GM10266 (cell line): ENCODE measurements at regions not wholly inside any gene's neighbourhood (a gene's known extent, or its start where the extent isn't known, plus 50 kb on each side); places are given as distances from the start of the nearest gene placed in this dataset.

ENCODE experiments used
- DNase-seq: peaks from one replicate; pipeline ENCODE4 v3.0.0; 2012; ENCODE audit errors: extremely low spot score
- TF ChIP-seq, protein P1 (sequence below): IDR thresholded peaks from 2 replicates; pipeline ENCODE4 v1.5.1; 2012; ENCODE audit warnings: mild to moderate bottlenecking, low read depth; ENCODE audit not compliant: control insufficient read depth, insufficient read depth; ENCODE audit errors: missing control alignments

DNA sequence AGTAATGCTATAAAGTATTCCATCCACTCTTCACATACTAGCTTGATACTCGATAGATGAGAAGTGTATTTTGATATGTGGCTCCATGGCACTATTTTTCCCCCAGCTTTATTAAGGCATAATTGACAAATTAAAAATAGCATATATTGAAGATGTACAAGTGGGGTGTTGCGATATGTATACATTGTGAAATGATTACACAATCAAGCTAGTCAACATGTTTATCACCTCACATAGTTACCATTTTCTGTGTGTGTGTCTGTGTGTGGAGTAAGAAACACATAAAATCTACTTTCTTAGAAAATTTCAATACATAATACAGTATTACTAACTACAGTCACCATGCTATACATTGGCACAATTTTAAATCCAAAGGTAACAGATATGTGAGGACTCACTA is 82.5 kb upstream of the MYT1L start:
- no peak for DNase-seq
- TF ChIP-seq, protein P1, sequence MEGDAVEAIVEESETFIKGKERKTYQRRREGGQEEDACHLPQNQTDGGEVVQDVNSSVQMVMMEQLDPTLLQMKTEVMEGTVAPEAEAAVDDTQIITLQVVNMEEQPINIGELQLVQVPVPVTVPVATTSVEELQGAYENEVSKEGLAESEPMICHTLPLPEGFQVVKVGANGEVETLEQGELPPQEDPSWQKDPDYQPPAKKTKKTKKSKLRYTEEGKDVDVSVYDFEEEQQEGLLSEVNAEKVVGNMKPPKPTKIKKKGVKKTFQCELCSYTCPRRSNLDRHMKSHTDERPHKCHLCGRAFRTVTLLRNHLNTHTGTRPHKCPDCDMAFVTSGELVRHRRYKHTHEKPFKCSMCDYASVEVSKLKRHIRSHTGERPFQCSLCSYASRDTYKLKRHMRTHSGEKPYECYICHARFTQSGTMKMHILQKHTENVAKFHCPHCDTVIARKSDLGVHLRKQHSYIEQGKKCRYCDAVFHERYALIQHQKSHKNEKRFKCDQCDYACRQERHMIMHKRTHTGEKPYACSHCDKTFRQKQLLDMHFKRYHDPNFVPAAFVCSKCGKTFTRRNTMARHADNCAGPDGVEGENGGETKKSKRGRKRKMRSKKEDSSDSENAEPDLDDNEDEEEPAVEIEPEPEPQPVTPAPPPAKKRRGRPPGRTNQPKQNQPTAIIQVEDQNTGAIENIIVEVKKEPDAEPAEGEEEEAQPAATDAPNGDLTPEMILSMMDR = no peak

DNA sequence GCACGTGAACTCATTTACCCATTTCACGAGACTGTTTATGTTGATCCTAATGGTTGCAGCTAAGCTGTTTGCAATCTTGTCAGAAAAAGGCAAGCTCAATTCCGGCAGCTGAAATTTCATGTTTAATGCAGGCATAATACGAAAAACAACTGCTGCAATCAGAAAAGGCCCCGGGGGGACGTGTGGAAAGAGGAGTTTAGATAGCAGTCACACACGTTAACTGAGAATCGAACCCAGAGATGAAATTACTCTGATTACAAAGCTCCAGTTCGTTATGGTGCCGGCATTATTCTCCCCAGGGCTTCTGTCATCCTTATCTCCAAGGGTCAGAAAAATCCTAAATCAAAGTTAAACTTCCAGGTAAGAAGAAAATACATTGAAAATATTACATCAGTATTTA is 79.9 kb upstream of the MYT1L start:
- no peak for DNase-seq

GRCh38 chr2:2409481-2409880 is 78.4 kb upstream of the MYT1L start:
- TF ChIP-seq, protein P1 = no peak
- no peak for DNase-seq

More for the DNA sequence above, 79.9 kb upstream of the MYT1L start:
- TF ChIP-seq, protein P1 = no peak

DNA sequence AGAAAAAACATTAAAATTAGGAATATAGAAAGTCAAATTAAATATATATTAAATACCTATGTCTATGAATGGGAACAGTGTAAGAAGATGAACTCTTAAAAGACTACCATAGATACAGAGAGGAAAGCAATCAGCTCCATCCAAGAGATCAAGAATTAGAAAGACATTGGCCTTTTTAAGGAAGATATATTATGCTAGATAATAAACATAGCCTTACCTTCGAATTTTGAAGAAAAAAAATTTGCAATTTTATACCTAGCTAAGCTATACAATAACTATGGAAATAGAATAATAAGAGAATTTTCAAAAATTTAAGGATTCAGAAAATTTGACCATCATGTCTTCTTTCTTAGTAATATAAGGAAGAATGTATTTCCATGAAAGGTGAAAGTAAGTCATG is 74.7 kb upstream of the MYT1L start:
- DNase-seq = no peak
- TF ChIP-seq, protein P1 = no peak

GRCh38 chr2:2400286-2401038 is 69.4 kb upstream of the MYT1L start:
- TF ChIP-seq, protein P1 = no peak
- no peak for DNase-seq

GRCh38 chr2:2399396-2399795 is 68.3 kb upstream of the MYT1L start:
- TF ChIP-seq, protein P1 = no peak
- DNase-seq = no peak

DNA sequence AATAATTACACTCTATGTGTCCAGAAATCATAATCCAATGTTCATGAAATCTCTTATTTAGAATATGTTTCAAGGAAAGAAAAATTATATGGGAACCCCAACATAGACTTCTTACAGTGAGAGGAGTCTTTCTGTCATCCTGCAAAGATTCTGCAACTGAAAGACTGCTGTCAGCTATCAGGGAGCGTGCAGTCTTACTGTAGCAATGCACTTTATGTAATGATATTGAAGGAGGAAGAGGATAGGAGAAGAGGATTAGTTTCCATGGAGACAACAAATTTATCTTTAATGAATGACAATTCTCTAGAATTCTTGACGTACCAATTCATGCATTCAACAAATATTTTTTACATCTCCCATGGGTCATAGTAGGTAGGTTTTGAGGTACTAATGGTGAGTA is 61.3 kb upstream of the MYT1L start:
- TF ChIP-seq, protein P1 = no peak
- no peak for DNase-seq
